H9 (cell line): ENCODE measurements at regions not wholly inside any gene's neighbourhood (a gene's known extent, or its start where the extent isn't known, plus 50 kb on each side); places are given as distances from the start of the nearest gene placed in this dataset.

ENCODE experiments used
- DNase-seq: peaks from one replicate; pipeline ENCODE4 v3.0.0-alpha.2; 2017
- H2AFZ ChIP-seq: one replicate; pipeline ENCODE4 v1.6.1; 2013; ENCODE audit warnings: mild to moderate bottlenecking, low read length, control low read depth, moderate library complexity
- H2AK5ac ChIP-seq: 2 replicates; pipeline ENCODE4 v1.6.1; 2013; ENCODE audit warnings: low read length, control low read depth, mixed read lengths; ENCODE audit not compliant: insufficient read length
- H2BK120ac ChIP-seq: one replicate; pipeline ENCODE4 v1.6.1; 2013; ENCODE audit warnings: low read depth, mild to moderate bottlenecking, low read length, control low read depth, inconsistent platforms; ENCODE audit not compliant: poor library complexity, severe bottlenecking
- H2BK12ac ChIP-seq: 2 replicates; pipeline ENCODE4 v1.6.1; 2013; ENCODE audit warnings: low read length, control low read depth, mixed read lengths, low read depth; ENCODE audit not compliant: insufficient read length
- H2BK15ac ChIP-seq: 2 replicates; pipeline ENCODE4 v1.6.1; 2013; ENCODE audit warnings: low read depth, low read length, control low read depth
- H2BK20ac ChIP-seq: one replicate; pipeline ENCODE4 v1.6.1; 2013; ENCODE audit warnings: low read depth, mild to moderate bottlenecking, low read length, control low read depth, inconsistent platforms; ENCODE audit not compliant: poor library complexity, severe bottlenecking
- H2BK5ac ChIP-seq: 2 replicates; pipeline ENCODE4 v1.6.1; 2013; ENCODE audit warnings: low read length, control low read depth, mixed read lengths; ENCODE audit not compliant: insufficient read length
- H3K14ac ChIP-seq: 2 replicates; pipeline ENCODE4 v1.6.1; 2013; ENCODE audit warnings: low read length, control low read depth; ENCODE audit not compliant: insufficient read depth
- H3K18ac ChIP-seq: 2 replicates; pipeline ENCODE4 v1.6.1; 2013; ENCODE audit warnings: low read depth, mild to moderate bottlenecking, mixed read lengths, low read length, control low read depth; ENCODE audit not compliant: insufficient read length
- H3K23ac ChIP-seq: 2 replicates; pipeline ENCODE4 v1.6.1; 2013; ENCODE audit warnings: low read length, control low read depth, mixed read lengths, low read depth; ENCODE audit not compliant: insufficient read length
- H3K23me2 ChIP-seq: 2 replicates; pipeline ENCODE4 v1.6.1; 2013; ENCODE audit warnings: low read depth, mild to moderate bottlenecking, mixed read lengths, low read length, control low read depth; ENCODE audit not compliant: insufficient read length, poor library complexity, severe bottlenecking
- H3K27ac ChIP-seq: 2 replicates; pipeline ENCODE4 v1.5.1; 2013; ENCODE audit warnings: low read length, control low read depth, mixed read lengths, low read depth; ENCODE audit not compliant: insufficient read length
- H3K27me3 ChIP-seq: 2 replicates; pipeline ENCODE4 v1.6.1; 2013; ENCODE audit warnings: low read length, control low read depth, inconsistent platforms; ENCODE audit not compliant: insufficient read depth
- H3K4ac ChIP-seq: 2 replicates; pipeline ENCODE4 v1.6.1; 2013; ENCODE audit warnings: low read depth, mild to moderate bottlenecking, control low read depth, inconsistent platforms, low read length, moderate library complexity
- H3K4me1 ChIP-seq: 2 replicates; pipeline ENCODE4 v1.6.1; 2013; ENCODE audit warnings: low read length, control low read depth, inconsistent platforms; ENCODE audit not compliant: insufficient read depth
- H3K4me2 ChIP-seq: 2 replicates; pipeline ENCODE4 v1.6.1; 2013; ENCODE audit warnings: low read length, control low read depth, mixed read lengths; ENCODE audit not compliant: insufficient read length, insufficient read depth
- H3K56ac ChIP-seq: 2 replicates; pipeline ENCODE4 v1.6.1; 2013; ENCODE audit warnings: low read depth, mild to moderate bottlenecking, mixed read lengths, low read length, control low read depth; ENCODE audit not compliant: insufficient read length
- H3K79me1 ChIP-seq: 2 replicates; pipeline ENCODE4 v1.6.1; 2013; ENCODE audit warnings: low read depth, mild to moderate bottlenecking, moderate library complexity, low read length, control low read depth, inconsistent platforms; ENCODE audit not compliant: insufficient read depth, poor library complexity, severe bottlenecking
- H3K79me2 ChIP-seq: 2 replicates; pipeline ENCODE4 v1.6.1; 2013; ENCODE audit warnings: low read length, control low read depth, inconsistent platforms; ENCODE audit not compliant: insufficient read depth
- H3K9ac ChIP-seq: 2 replicates; pipeline ENCODE4 v1.6.1; 2013; ENCODE audit warnings: low read length, control low read depth, mixed read lengths; ENCODE audit not compliant: insufficient read length; ENCODE audit errors: extremely low read depth
- H3K9me3 ChIP-seq: one replicate; pipeline ENCODE4 v1.6.1; 2013; ENCODE audit warnings: low read depth, low read length, inconsistent platforms; ENCODE audit not compliant: control insufficient read depth
- H3T11ph ChIP-seq: one replicate; pipeline ENCODE4 v1.6.1; 2013; ENCODE audit warnings: mild to moderate bottlenecking, low read length, control low read depth, inconsistent platforms
- H4K20me1 ChIP-seq: one replicate; pipeline ENCODE4 v1.6.1; 2013; ENCODE audit not compliant: control insufficient read depth, insufficient read length, insufficient read depth
- H4K5ac ChIP-seq: 2 replicates; pipeline ENCODE4 v1.6.1; 2013; ENCODE audit warnings: low read depth, mild to moderate bottlenecking, mixed read lengths, low read length, control low read depth; ENCODE audit not compliant: insufficient read length
- H4K8ac ChIP-seq: replicated peaks from 2 replicates; pipeline ENCODE4 v1.6.1; 2013; ENCODE audit warnings: low read length, control low read depth, mixed read lengths, low read depth; ENCODE audit not compliant: insufficient read length
- H4K91ac ChIP-seq: 2 replicates; pipeline ENCODE4 v1.6.1; 2013; ENCODE audit warnings: low read depth, mild to moderate bottlenecking, moderate library complexity, mixed read lengths, low read length, control low read depth; ENCODE audit not compliant: insufficient read length
- H3K27ac Mint-ChIP-seq, 3 experiments: 2 replicates in 2 of 3; 3 replicates in 1 of 3; pipeline ENCODE4 v1.8.0; 2020 to 2021; ENCODE audit warnings: mixed read lengths in 3 of 3, mild to moderate bottlenecking in 1 of 3, moderate library complexity in 1 of 3
- H3K27me3 Mint-ChIP-seq: 2 replicates; pipeline ENCODE4 v1.8.0; 2021; ENCODE audit warnings: low read depth, mild to moderate bottlenecking, moderate library complexity, mixed read lengths
- H3K36me3 Mint-ChIP-seq, 3 experiments: 2 replicates in 2 of 3; 3 replicates in 1 of 3; pipeline ENCODE4 v1.8.0; 2020 to 2021; ENCODE audit warnings: low read depth in 3 of 3, mixed read lengths in 3 of 3; ENCODE audit not compliant: insufficient read depth in 1 of 3
- H3K4me1 Mint-ChIP-seq, 2 experiments: 2 replicates each; pipeline ENCODE4 v1.8.0; 2020; ENCODE audit warnings: mixed read lengths in 2 of 2
- H3K4me3 Mint-ChIP-seq, 2 experiments: 2 replicates in 1 of 2; 3 replicates in 1 of 2; pipeline ENCODE4 v1.8.0; 2020 to 2021; ENCODE audit warnings: mild to moderate bottlenecking in 2 of 2, mixed read lengths in 2 of 2, moderate library complexity in 1 of 2
- H3K9me3 Mint-ChIP-seq, 2 experiments: 2 replicates in 1 of 2; 3 replicates in 1 of 2; pipeline ENCODE4 v1.8.0; 2020; ENCODE audit warnings: mild to moderate bottlenecking in 2 of 2, mixed read lengths in 2 of 2, moderate library complexity in 1 of 2
- CTCF ChIP-seq: fragments of 200-600 bp; sonication (generic); conservative IDR thresholded peaks from 3 replicates; pipeline ENCODE4 v1.8.0; 2021; ENCODE audit warnings: antibody characterized with exemption, mild to moderate bottlenecking
- WGBS: extraction: QIAGEN DNeasy Blood & Tissue Kit; methylation state at CpG from one replicate; pipeline ENCODE4 v1.1.7; 2013; ENCODE audit warnings: missing lambda C conversion rate, low lambda C conversion rate, mixed read lengths; ENCODE audit not compliant: insufficient read length; ENCODE audit errors: extremely low coverage; 5-methylcytosine and 5-hydroxymethylcytosine counted together

DNA sequence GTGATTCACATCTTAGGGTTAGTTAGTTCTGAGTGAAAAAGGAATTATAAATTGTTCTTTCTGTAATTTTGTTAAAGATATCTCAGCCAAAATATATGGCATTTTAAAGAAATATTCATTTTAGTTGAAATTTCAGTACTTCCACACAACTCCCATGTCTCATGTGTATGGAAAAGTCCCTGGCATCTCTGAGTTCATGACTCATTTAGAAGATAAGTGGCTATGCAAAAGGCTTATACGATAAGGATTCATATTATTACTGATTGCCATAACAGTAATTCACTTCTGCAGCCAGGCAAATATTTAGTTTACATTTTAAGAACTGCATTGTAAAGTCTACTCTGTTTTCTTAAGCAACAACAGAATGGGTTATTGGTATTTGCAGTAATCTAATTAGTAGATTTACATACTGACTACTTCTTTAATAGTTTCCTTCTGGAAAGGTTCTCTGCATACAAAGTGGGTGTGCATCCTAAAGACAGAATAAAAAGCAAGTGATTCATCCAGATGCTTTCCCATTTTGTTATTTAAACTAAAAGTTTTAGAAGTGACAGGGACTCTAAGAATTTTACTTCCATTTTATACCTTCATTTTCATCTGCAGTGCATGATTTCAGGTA lies 682.4 kb upstream of the PABPC4L start:
- no peak overlapping the region for H4K8ac ChIP-seq
- DNase-seq, result no peak
- no peak overlapping the region for H3T11ph ChIP-seq
- TF ChIP-seq CTCF, result no peak
- no peak overlapping the region for H3K4ac ChIP-seq
- H3K27ac ChIP-seq, result no peak overlapping the region
- H3K9me3 ChIP-seq, result no peaks in the 10 kb centered on the region
- no peak overlapping the region for H2BK12ac ChIP-seq
- H3K9me3 Mint-ChIP-seq, result no peaks in the 10 kb centered on the region
- H2BK120ac ChIP-seq, result no peak overlapping the region
- H2AK5ac ChIP-seq, result no peak overlapping the region
- WGBS, result no CpG with 5 or more reads among the region's 1 CpG
- no peaks in the 10 kb centered on the region for H3K4me1 Mint-ChIP-seq
- no peak overlapping the region for H3K27ac Mint-ChIP-seq
- H3K9ac ChIP-seq, result no peak overlapping the region
- H4K5ac ChIP-seq, result no peak overlapping the region
- H2BK15ac ChIP-seq, result no peak overlapping the region
- H2BK5ac ChIP-seq, result no peak overlapping the region
- no peak overlapping the region for H2AFZ ChIP-seq
- no peak overlapping the region for H3K14ac ChIP-seq
- H3K27me3 ChIP-seq, result no peaks in the 10 kb centered on the region
- H4K91ac ChIP-seq, result no peak overlapping the region
- H3K18ac ChIP-seq, result no peak overlapping the region
- H3K23me2 ChIP-seq, result no peaks in the 10 kb centered on the region
- no peak overlapping the region for H3K4me3 Mint-ChIP-seq
- H3K23ac ChIP-seq, result no peak overlapping the region
- no peaks in the 10 kb centered on the region for H3K36me3 Mint-ChIP-seq
- H3K4me1 ChIP-seq, result no peaks in the 10 kb centered on the region
- H4K20me1 ChIP-seq, result no peaks in the 10 kb centered on the region
- no peak overlapping the region for H3K4me2 ChIP-seq
- no peaks in the 10 kb centered on the region for H3K79me1 ChIP-seq
- H2BK20ac ChIP-seq, result no peak overlapping the region
- no peaks in the 10 kb centered on the region for H3K79me2 ChIP-seq
- H3K27me3 Mint-ChIP-seq, result no peaks in the 10 kb centered on the region
- no peak overlapping the region for H3K56ac ChIP-seq
